Upper lobe of left lung (tissue), 6 donors: ENCODE measurements at regions not wholly inside any gene's neighbourhood (a gene's known extent, or its start where the extent isn't known, plus 50 kb on each side); places are given as distances from the start of the nearest gene placed in this dataset.
"Not testable (repeated sequence)": the region's sequence is repeated elsewhere in the genome, so short reads cannot be mapped to it uniquely, and the experiment has no call there.

ENCODE experiments used
- ATAC-seq, 2 donors: fragments of 200-7000 bp; cut with Tn5 transposase; one replicate each; pipeline ENCODE4 v1.9.1; 2022; ENCODE audit warnings: mild to moderate bottlenecking in 2 of 2, moderate library complexity in 2 of 2; ENCODE audit not compliant: low FRiP score in 2 of 2
- DNase-seq, 2 donors: peaks; one replicate each; pipeline ENCODE4 v3.0.0-alpha.2; 2019 to 2020
- H3K27ac ChIP-seq, 4 donors: fragments of 200-600 bp; sonication (generic); one replicate each; pipeline ENCODE4 v1.5.1; 2016 to 2019
- H3K27me3 ChIP-seq, 4 donors: fragments of 200-600 bp; sonication (generic); one replicate each; pipeline ENCODE4 v1.5.1; 2017 to 2019
- H3K36me3 ChIP-seq, 4 donors: fragments of 200-600 bp; sonication (generic); one replicate each; pipeline ENCODE4 v1.5.1; 2016 to 2019
- H3K4me1 ChIP-seq, 4 donors: fragments of 200-600 bp; sonication (generic); one replicate each; pipeline ENCODE4 v1.5.1; 2018 to 2019
- H3K4me3 ChIP-seq, 4 donors: fragments of 200-600 bp; sonication (generic); one replicate each; pipeline ENCODE4 v1.5.1; 2017 to 2019; ENCODE audit warnings: mild to moderate bottlenecking in 2 of 4, moderate library complexity in 1 of 4
- H3K9me3 ChIP-seq, 4 donors: fragments of 200-600 bp; sonication (generic); one replicate each; pipeline ENCODE4 v1.5.1; 2018 to 2019
- CTCF ChIP-seq, 6 experiments: fragments of 450-650 bp in 4 of 6; fragments of 200-600 bp in 2 of 6; sonication (generic) in 2 of 6; IDR thresholded peaks; one replicate each; pipeline ENCODE4 v1.5.1; 2016 to 2019; ENCODE audit warnings: antibody characterized with exemption in 6 of 6
- EP300 ChIP-seq, 4 donors: sonication (generic); formaldehyde crosslinking; IDR thresholded peaks; one replicate each; pipeline ENCODE4 v1.5.1; 2017; ENCODE audit warnings: antibody characterized with exemption in 4 of 4, control low read depth in 2 of 4
- POLR2A ChIP-seq, 4 donors: fragments of 450-650 bp; IDR thresholded peaks; one replicate each; pipeline ENCODE4 v1.5.1; 2016 to 2017; ENCODE audit warnings: antibody characterized with exemption in 4 of 4, mild to moderate bottlenecking in 2 of 4
- POLR2AphosphoS5 ChIP-seq, 2 donors: sonication (generic); formaldehyde crosslinking; IDR thresholded peaks; one replicate each; pipeline ENCODE4 v1.5.1; 2017; ENCODE audit warnings: antibody characterized with exemption in 2 of 2
- WGBS, 2 donors: methylation state at CpG; one replicate each; pipeline ENCODE4 v1.1.5; 2017 to 2018; 5-methylcytosine and 5-hydroxymethylcytosine counted together
- donor health status: DM: no; HTN: no; CAD: no; lungs with moderate emphysema.
- donor health status: DM: no; HTN: yes; CAD: no; lungs with severe emphysema.

GRCh38 chr20:30610751-30611150 is 646.7 kb upstream of the DEFB115 start:
- H3K27ac ChIP-seq, result no peak overlapping the region
- no peaks in the 10 kb centered on the region for H3K36me3 ChIP-seq
- H3K4me3 ChIP-seq, result no peak overlapping the region
- ATAC-seq (no peak), DNase-seq (no peak)
- peaks cover 5 to 23% (median 10%) of the 10 kb centered on the region in 4 donors for H3K9me3 ChIP-seq
- 83 to 86% methylated on average over 3 to 4 of the region's 4 CpGs for WGBS, 2 donors
- no peak for TF ChIP-seq EP300 (IDR thresholded peaks at IDR 0.05)
- no peak for TF ChIP-seq CTCF (IDR thresholded peaks at IDR 0.05)
- TF ChIP-seq POLR2AphosphoS5 (IDR thresholded peaks at IDR 0.05), result no peak
- TF ChIP-seq POLR2A (IDR thresholded peaks at IDR 0.05), result no peak
- H3K4me1 ChIP-seq, result peaks cover 0 to 2% (median 0%) of the 10 kb centered on the region in 4 donors
- H3K27me3 ChIP-seq, result no peaks in the 10 kb centered on the region

GRCh38 chr20:30611239-30611984 is 646.1 kb upstream of the DEFB115 start:
- 50 to 62% methylated on average over 15 of the region's 15 CpGs for WGBS, 2 donors
- H3K27ac ChIP-seq, result no peak overlapping the region
- DNase-seq, result no peak
- no peak for TF ChIP-seq POLR2AphosphoS5 (IDR thresholded peaks at IDR 0.05)
- no peak for TF ChIP-seq POLR2A (IDR thresholded peaks at IDR 0.05)
- TF ChIP-seq EP300 (IDR thresholded peaks at IDR 0.05), result no peak
- H3K4me3 ChIP-seq, result no peak overlapping the region
- no peak for ATAC-seq
- no peaks in the 10 kb centered on the region for H3K27me3 ChIP-seq
- H3K9me3 ChIP-seq, result peaks cover 5 to 20% (median 8%) of the 10 kb centered on the region in 4 donors
- H3K36me3 ChIP-seq, result no peaks in the 10 kb centered on the region
- H3K4me1 ChIP-seq, result peaks cover 0 to 2% (median 0%) of the 10 kb centered on the region in 4 donors

GRCh38 chr20:30612344-30612743 is 645.1 kb upstream of the DEFB115 start:
- DNase-seq (no peak), ATAC-seq (no peak)
- no peaks in the 10 kb centered on the region for H3K36me3 ChIP-seq
- H3K4me3 ChIP-seq, result no peak overlapping the region
- peaks cover 0 to 2% (median 0%) of the 10 kb centered on the region in 4 donors for H3K4me1 ChIP-seq
- no peaks in the 10 kb centered on the region for H3K27me3 ChIP-seq
- no peak overlapping the region for H3K27ac ChIP-seq
- WGBS, 2 donors, result 77 to 80% methylated on average over 1 of the region's 1 CpG
- TF ChIP-seq POLR2AphosphoS5 (IDR thresholded peaks at IDR 0.05), result no peak
- no peak for TF ChIP-seq POLR2A (IDR thresholded peaks at IDR 0.05)
- no peak for TF ChIP-seq EP300 (IDR thresholded peaks at IDR 0.05)
- TF ChIP-seq CTCF (IDR thresholded peaks at IDR 0.05), result no peak
- H3K9me3 ChIP-seq, result peaks cover 0 to 11% (median 5%) of the 10 kb centered on the region in 4 donors

- 77% methylated on average over 4 of the region's 4 CpGs; no CpG with 5 or more reads in 1 of the 2 donors for WGBS, 2 donors
- DNase-seq, H3K27ac ChIP-seq, ATAC-seq, H3K4me3 ChIP-seq, H3K4me1 ChIP-seq, H3K36me3 ChIP-seq, H3K27me3 ChIP-seq, H3K9me3 ChIP-seq: not testable (repeated sequence)
Measured at GRCh38 chr20:30621346-30621745, 636.1 kb upstream of the DEFB115 start.

GRCh38 chr20:30624310-30624709 is 633.2 kb upstream of the DEFB115 start:
- not testable (repeated sequence) for H3K9me3 ChIP-seq, ATAC-seq, H3K4me3 ChIP-seq, H3K27me3 ChIP-seq, H3K36me3 ChIP-seq, H3K4me1 ChIP-seq, H3K27ac ChIP-seq, DNase-seq
- 77 to 94% methylated on average over 3 of the region's 3 CpGs for WGBS, 2 donors

GRCh38 chr20:30629376-30629775 is 628.1 kb upstream of the DEFB115 start:
- H3K4me1 ChIP-seq, DNase-seq, H3K4me3 ChIP-seq, H3K36me3 ChIP-seq, ATAC-seq, H3K27me3 ChIP-seq, H3K27ac ChIP-seq, H3K9me3 ChIP-seq: not testable (repeated sequence)
- WGBS, 2 donors, result 76 to 79% methylated on average over 7 of the region's 7 CpGs

- peaks cover 0 to 5% (median 0%) of the 10 kb centered on the region in 4 donors for H3K9me3 ChIP-seq
- no peak for ATAC-seq
- H3K36me3 ChIP-seq, result no peaks in the 10 kb centered on the region
- H3K27ac ChIP-seq, result no peak overlapping the region
- TF ChIP-seq CTCF (IDR thresholded peaks at IDR 0.05), result no peak
- TF ChIP-seq POLR2AphosphoS5 (IDR thresholded peaks at IDR 0.05), result no peak
- no peak for TF ChIP-seq EP300 (IDR thresholded peaks at IDR 0.05)
- TF ChIP-seq POLR2A (IDR thresholded peaks at IDR 0.05), result no peak
- no peaks in the 10 kb centered on the region for H3K4me1 ChIP-seq
- no peaks in the 10 kb centered on the region for H3K27me3 ChIP-seq
- no peak overlapping the region for H3K4me3 ChIP-seq
- WGBS, 2 donors, result 87 to 100% methylated on average over 1 to 3 of the region's 3 CpGs
- no peak for DNase-seq
Measured at GRCh38 chr20:30630761-30631160, 626.7 kb upstream of the DEFB115 start.

GRCh38 chr20:30631261-30631789 is 626.1 kb upstream of the DEFB115 start:
- WGBS, 2 donors, result 52 to 68% methylated on average over 3 to 4 of the region's 4 CpGs
- DNase-seq, ATAC-seq, H3K4me1 ChIP-seq, H3K4me3 ChIP-seq, H3K27ac ChIP-seq, H3K36me3 ChIP-seq, H3K9me3 ChIP-seq, H3K27me3 ChIP-seq: not testable (repeated sequence)

GRCh38 chr20:30632773-30633172 is 624.7 kb upstream of the DEFB115 start:
- ATAC-seq, H3K27ac ChIP-seq, DNase-seq, H3K9me3 ChIP-seq, H3K4me1 ChIP-seq, H3K36me3 ChIP-seq, H3K27me3 ChIP-seq, H3K4me3 ChIP-seq: not testable (repeated sequence)
- WGBS, 2 donors, result 80 to 81% methylated on average over 1 of the region's 1 CpG
